ENCODE measurements at regions not wholly inside any gene's neighbourhood (a gene's known extent, or its start where the extent isn't known, plus 50 kb on each side); places are given as distances from the start of the nearest gene placed in this dataset.
A peak's percentile ranks its signal among the peaks of the same experiment; 100 is the strongest.
"Not testable (repeated sequence)": the region's sequence is repeated elsewhere in the genome, so short reads cannot be mapped to it uniquely, and the experiment has no call there.

GRCh38 chr1:238443687-238444086 is 553.0 kb upstream of the ZP4 start:
- TF ChIP-seq CTCF (IDR thresholded peaks at IDR 0.05), result no peak
- H3K4me3 Mint-ChIP-seq (ENCODE audit: unreplicated experiment), result no peak overlapping the region
- H3K4me1 Mint-ChIP-seq (ENCODE audit: low read depth), result no peaks in the 10 kb centered on the region

GRCh38 chr1:238439511-238439910 is 548.8 kb upstream of the ZP4 start:
- Mint-ChIP-seq H3K27me3 (ENCODE audit: low read depth) (no peaks in the 10 kb centered on the region), H3K27ac (ENCODE audit: unreplicated experiment) (no peak overlapping the region), H3K36me3 (ENCODE audit: low read depth) (no peaks in the 10 kb centered on the region), H3K4me1 (ENCODE audit: low read depth) (no peaks in the 10 kb centered on the region), H3K4me3 (ENCODE audit: unreplicated experiment) (no peak overlapping the region), H3K9me3 (ENCODE audit: low read depth) (peaks cover 3% of the 10 kb centered on the region)
- no peak for DNase-seq (ENCODE audit: low spot score)
- TF ChIP-seq CTCF (IDR thresholded peaks at IDR 0.05), result no peak

More at GRCh38 chr1:238443687-238444086, 553.0 kb upstream of the ZP4 start:
- no peak for DNase-seq (ENCODE audit: low spot score)
- Mint-ChIP-seq H3K36me3 (ENCODE audit: low read depth) (no peaks in the 10 kb centered on the region), H3K9me3 (ENCODE audit: low read depth) (peaks cover 3% of the 10 kb centered on the region), H3K27ac (ENCODE audit: unreplicated experiment) (no peak overlapping the region), H3K27me3 (ENCODE audit: low read depth) (no peaks in the 10 kb centered on the region)

DNA sequence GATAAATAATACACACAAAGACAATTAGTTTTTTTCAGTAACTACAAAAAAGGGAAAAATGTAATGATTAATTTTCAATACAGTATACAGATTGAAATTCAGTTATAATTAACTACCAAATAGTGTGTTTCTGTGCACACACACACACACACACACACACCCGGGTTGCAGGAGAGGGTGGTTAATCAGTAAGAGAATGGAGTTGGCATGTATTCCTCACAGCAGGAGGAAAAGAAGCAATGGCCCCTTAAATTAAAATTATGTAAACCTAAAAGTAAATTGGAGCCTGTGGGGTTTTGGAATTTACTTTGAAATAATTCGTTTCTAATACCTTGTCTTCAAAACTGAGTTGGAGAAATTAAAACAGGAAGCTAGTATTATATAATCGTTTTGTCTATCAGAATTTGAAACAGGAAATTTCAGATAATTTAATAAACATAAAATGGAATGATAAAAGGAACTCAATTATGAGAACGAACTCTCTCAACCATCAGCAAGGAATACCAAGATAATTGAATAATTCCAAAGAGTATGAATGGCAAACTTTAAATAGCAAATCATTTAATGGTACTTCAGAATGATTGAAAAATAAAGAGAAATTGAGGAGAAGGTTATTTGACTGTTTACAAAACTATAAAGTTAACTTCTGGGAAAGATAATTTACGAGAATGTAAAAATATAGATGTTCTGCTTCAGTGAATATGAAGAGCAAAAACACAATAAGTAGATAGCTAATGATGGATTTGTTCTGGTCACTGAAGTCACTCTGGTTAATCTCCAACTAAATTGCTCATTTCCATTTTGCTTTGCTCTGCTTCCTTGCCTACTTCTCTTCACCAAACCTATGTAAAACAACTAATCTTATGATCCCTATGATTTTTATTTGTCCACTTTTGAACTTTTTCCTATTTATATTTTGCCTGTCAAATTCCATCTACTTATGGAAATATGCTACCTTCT is 547.9 kb upstream of the ZP4 start:
- Mint-ChIP-seq H3K9me3 (ENCODE audit: low read depth) (peaks cover 3% of the 10 kb centered on the region), H3K36me3 (ENCODE audit: low read depth) (no peaks in the 10 kb centered on the region)

GRCh38 chr1:238429703-238430102 is 539.0 kb upstream of the ZP4 start:
- H3K27ac Mint-ChIP-seq (ENCODE audit: unreplicated experiment); DNase-seq (ENCODE audit: low spot score); H3K27me3 Mint-ChIP-seq (ENCODE audit: low read depth); H3K36me3 Mint-ChIP-seq (ENCODE audit: low read depth); H3K4me3 Mint-ChIP-seq (ENCODE audit: unreplicated experiment); H3K4me1 Mint-ChIP-seq (ENCODE audit: low read depth): not testable (repeated sequence)
- peaks cover 22% of the 10 kb centered on the region for H3K9me3 Mint-ChIP-seq (ENCODE audit: low read depth)
- peak; percentile 12 for TF ChIP-seq CTCF (IDR thresholded peaks at IDR 0.05)

More for the DNA sequence above, 547.9 kb upstream of the ZP4 start:
- no peak overlapping the region for H3K27ac Mint-ChIP-seq (ENCODE audit: unreplicated experiment)
- no peak for TF ChIP-seq CTCF (IDR thresholded peaks at IDR 0.05)
- no peaks in the 10 kb centered on the region for H3K27me3 Mint-ChIP-seq (ENCODE audit: low read depth)
- H3K4me3 Mint-ChIP-seq (ENCODE audit: unreplicated experiment), result no peak overlapping the region
- no peak for DNase-seq (ENCODE audit: low spot score)
- no peaks in the 10 kb centered on the region for H3K4me1 Mint-ChIP-seq (ENCODE audit: low read depth)

- H3K4me1 Mint-ChIP-seq (ENCODE audit: low read depth), result peaks cover 6% of the 10 kb centered on the region
- no peaks in the 10 kb centered on the region for H3K27me3 Mint-ChIP-seq (ENCODE audit: low read depth)
- no peak overlapping the region for H3K4me3 Mint-ChIP-seq (ENCODE audit: unreplicated experiment)
- H3K36me3 Mint-ChIP-seq (ENCODE audit: low read depth), result no peaks in the 10 kb centered on the region
- H3K27ac Mint-ChIP-seq (ENCODE audit: unreplicated experiment), result no peak overlapping the region
- DNase-seq (ENCODE audit: low spot score), result no peak
- no peak for TF ChIP-seq CTCF (IDR thresholded peaks at IDR 0.05)
- H3K9me3 Mint-ChIP-seq (ENCODE audit: low read depth), result no peaks in the 10 kb centered on the region
Observed at GRCh38 chr1:238419209-238419608, 528.5 kb upstream of the ZP4 start.

All from chondrocyte (in vitro differentiated cells).